T-cell (primary cell): ENCODE measurements at regions not wholly inside any gene's neighbourhood (a gene's known extent, or its start where the extent isn't known, plus 50 kb on each side); places are given as distances from the start of the nearest gene placed in this dataset.
"Not testable (repeated sequence)": the region's sequence is repeated elsewhere in the genome, so short reads cannot be mapped to it uniquely, and the experiment has no call there.

Source experiments
- ATAC-seq, 4 experiments: fragments of 200-7000 bp in 3 of 4; fragments of 150-1000 bp in 1 of 4; cut with Tn5 transposase; replicated peaks in 1 of 4; 1 replicate in 3 of 4; 2 replicates in 1 of 4; pipeline ENCODE4 v1.10.0; 2021; ENCODE audit warnings: moderate library complexity in 3 of 4, mild to moderate bottlenecking in 2 of 4, moderate number of reproducible peaks in 1 of 4
- CTCF ChIA-PET, 2 donors: fragments of 300-600 bp; sonication (Branson Sonifier 250); formaldehyde crosslinking; loops; one replicate each; lab custom pipeline; 2022; ENCODE audit warnings: antibody characterized with exemption in 2 of 2; lab: Charles Lee
- POLR2A ChIA-PET, 2 donors: fragments of 300-600 bp; sonication (Branson Sonifier 250); formaldehyde crosslinking; loops; one replicate each; lab custom pipeline; 2022; ENCODE audit warnings: antibody characterized with exemption in 2 of 2; lab: Charles Lee
- DNase-seq, 35 experiments: peaks; one replicate each; pipeline versions ENCODE4 v3.0.0 to v3.0.0-alpha.2; 2013 to 2023
- H3K27ac ChIP-seq: one replicate; pipeline ENCODE4 v1.5.1; 2013; ENCODE audit warnings: low read length
- H3K27me3 ChIP-seq, 2 experiments: replicated peaks in 1 of 2; 1 replicate in 1 of 2; 2 replicates in 1 of 2; pipeline versions ENCODE4 v1.6.1 to v1.7.0; 2013; ENCODE audit warnings: low read length in 1 of 2, mixed read lengths in 1 of 2; ENCODE audit not compliant: control insufficient read depth in 2 of 2, insufficient read depth in 2 of 2; ENCODE audit errors: extremely low read depth in 1 of 2
- H3K36me3 ChIP-seq, 2 donors: 1 replicate in 1 of 2; 2 replicates in 1 of 2; pipeline versions ENCODE4 v1.6.1 to v1.7.0; 2013; ENCODE audit warnings: low read length in 1 of 2; ENCODE audit not compliant: control insufficient read depth in 2 of 2, insufficient read depth in 1 of 2; ENCODE audit errors: extremely low read depth in 1 of 2
- H3K4me1 ChIP-seq, 2 experiments: 1 replicate in 1 of 2; 2 replicates in 1 of 2; pipeline versions ENCODE4 v1.6.1 to v1.7.0; 2013; ENCODE audit warnings: low read length in 2 of 2, mixed read lengths in 1 of 2; ENCODE audit not compliant: insufficient read depth in 2 of 2, control insufficient read depth in 1 of 2; ENCODE audit errors: extremely low read depth in 1 of 2
- H3K4me3 ChIP-seq, 2 donors: 1 replicate in 1 of 2; 2 replicates in 1 of 2; pipeline versions ENCODE4 v1.5.1 to v1.7.0; 2013; ENCODE audit warnings: mild to moderate bottlenecking in 2 of 2, low read length in 1 of 2, moderate library complexity in 1 of 2; ENCODE audit not compliant: control insufficient read depth in 1 of 2; ENCODE audit errors: extremely low read depth in 1 of 2
- H3K9me3 ChIP-seq: 2 replicates; pipeline ENCODE4 v1.7.0; 2013
- H3K27ac Mint-ChIP-seq, 2 donors: one replicate each; pipeline ENCODE4 v1.8.0; 2020 to 2021; ENCODE audit warnings: mild to moderate bottlenecking in 2 of 2, mixed read lengths in 2 of 2
- H3K27me3 Mint-ChIP-seq, 2 donors: one replicate each; pipeline ENCODE4 v1.8.0; 2021 to 2022; ENCODE audit warnings: mixed read lengths in 2 of 2
- H3K36me3 Mint-ChIP-seq: one replicate; pipeline ENCODE4 v1.8.0; 2021; ENCODE audit warnings: mixed read lengths
- H3K4me1 Mint-ChIP-seq, 3 donors: one replicate each; pipeline ENCODE4 v1.8.0; 2020 to 2022; ENCODE audit warnings: mixed read lengths in 3 of 3, mild to moderate bottlenecking in 1 of 3
- H3K4me3 Mint-ChIP-seq, 3 donors: one replicate each; pipeline ENCODE4 v1.8.0; 2020 to 2022; ENCODE audit warnings: mild to moderate bottlenecking in 3 of 3, mixed read lengths in 3 of 3, moderate library complexity in 3 of 3
- H3K9me3 Mint-ChIP-seq, 3 donors: one replicate each; pipeline ENCODE4 v1.8.0; 2020 to 2022; ENCODE audit warnings: mixed read lengths in 3 of 3
- WGBS: methylation state at CpG from one replicate; pipeline ENCODE4 v1.1.5; 2013; ENCODE audit warnings: missing lambda C conversion rate; ENCODE audit not compliant: insufficient coverage; 5-methylcytosine and 5-hydroxymethylcytosine counted together

DNA sequence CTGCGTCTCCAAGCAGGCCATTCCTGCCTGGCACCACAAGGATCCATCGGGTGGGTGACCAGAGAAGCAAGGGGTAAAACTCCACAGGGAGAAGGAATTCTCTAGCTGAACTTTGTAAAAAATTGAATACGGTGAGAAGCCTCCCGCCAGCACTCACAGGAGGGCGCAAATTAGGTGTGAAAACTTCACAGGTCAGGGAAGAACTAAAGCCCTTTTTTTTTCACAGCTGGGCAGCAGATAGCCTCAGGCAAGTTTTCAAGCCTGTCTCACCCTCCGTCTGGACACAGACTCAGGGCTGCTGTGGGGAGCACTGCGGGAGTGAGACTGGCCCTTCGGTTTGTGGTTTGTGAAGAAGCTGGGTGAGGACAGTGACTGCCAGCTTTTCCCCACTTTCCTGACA is 224.1 kb upstream of the FGF16 start:
- Mint-ChIP-seq H3K27ac (no peak overlapping the region), H3K9me3 (no peaks in the 10 kb centered on the region), H3K4me1 (no peaks in the 10 kb centered on the region), H3K4me3 (no peak overlapping the region), H3K27me3 (peaks cover 7 to 34% of the 10 kb centered on the region in 2 donors), H3K36me3 (no peaks in the 10 kb centered on the region)
- WGBS: 80% methylated on average over 1 of the region's 8 CpGs
- ATAC-seq (no peak), DNase-seq (no peak)
- H3K9me3 ChIP-seq: no peaks in the 10 kb centered on the region
- no peak overlapping the region for H3K4me3 ChIP-seq
- ChIA-PET CTCF (no interaction called here), POLR2A (no interaction called here)
- no peaks in the 10 kb centered on the region for H3K27me3 ChIP-seq
- no peak overlapping the region for H3K27ac ChIP-seq
- H3K4me1 ChIP-seq: no peaks in the 10 kb centered on the region
- H3K36me3 ChIP-seq: no peaks in the 10 kb centered on the region

DNA sequence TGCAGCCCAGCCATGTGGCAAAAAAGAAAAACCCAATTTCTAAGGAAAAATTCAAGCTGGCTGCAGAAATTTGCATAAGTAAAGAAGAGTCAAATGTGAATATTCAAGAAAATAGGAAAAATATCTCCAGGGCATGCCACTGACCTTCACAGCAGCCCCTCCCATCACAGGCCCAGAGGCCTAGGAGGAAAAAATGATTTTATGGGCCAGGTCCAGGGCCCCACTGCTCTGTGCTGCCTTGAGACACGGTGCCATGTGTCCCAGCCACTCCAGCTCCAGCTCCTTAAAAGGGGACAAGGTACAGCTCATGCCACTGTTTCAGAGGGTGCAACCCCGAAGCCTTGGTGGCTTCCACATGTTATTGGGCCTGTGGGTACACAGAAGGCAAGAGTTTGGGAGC is 182.7 kb upstream of the FGF16 start:
- POLR2A ChIA-PET: no interaction called here
- ATAC-seq (no peak), DNase-seq (no peak)
- H3K4me3 Mint-ChIP-seq: no peak overlapping the region
- no peak overlapping the region for H3K4me3 ChIP-seq
- H3K27ac Mint-ChIP-seq: no peak overlapping the region
- no peaks in the 10 kb centered on the region for H3K4me1 Mint-ChIP-seq
- H3K4me1 ChIP-seq: no peaks in the 10 kb centered on the region
- CTCF ChIA-PET: no interaction called here
- no peak overlapping the region for H3K27ac ChIP-seq
- H3K9me3 ChIP-seq: no peaks in the 10 kb centered on the region
- H3K27me3 Mint-ChIP-seq: peaks cover 0 to 5% of the 10 kb centered on the region in 2 donors
- WGBS: 40% methylated on average over 1 of the region's 2 CpGs
- peaks cover 9 to 34% (median 11%) of the 10 kb centered on the region in 3 donors for H3K9me3 Mint-ChIP-seq
- H3K36me3 Mint-ChIP-seq: no peaks in the 10 kb centered on the region
- H3K27me3 ChIP-seq: no peaks in the 10 kb centered on the region
- no peaks in the 10 kb centered on the region for H3K36me3 ChIP-seq

DNA sequence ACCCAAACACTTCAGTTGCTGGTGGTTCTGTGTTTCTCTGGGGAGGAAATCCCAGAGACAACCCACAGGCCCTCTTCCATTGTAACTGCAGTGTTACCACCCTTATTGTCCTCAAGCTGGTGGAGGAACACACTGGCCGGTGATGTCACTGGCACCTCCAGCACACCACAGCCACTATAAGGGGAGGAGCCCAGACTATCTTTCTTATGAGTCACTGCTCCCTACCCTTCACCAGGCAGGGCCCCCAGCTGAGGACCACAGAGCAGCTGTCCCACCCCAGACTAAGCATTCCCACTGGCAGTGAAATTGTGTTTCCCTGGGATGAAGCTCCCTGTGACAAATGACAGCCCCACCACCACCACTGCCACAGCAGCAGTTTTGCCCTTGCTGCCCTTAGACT is 171.8 kb upstream of the FGF16 start:
- H3K27me3 Mint-ChIP-seq: peaks cover 0 to 5% of the 10 kb centered on the region in 2 donors
- no peaks in the 10 kb centered on the region for H3K4me1 ChIP-seq
- H3K4me3 ChIP-seq: no peak overlapping the region
- no peak overlapping the region for H3K27ac ChIP-seq
- POLR2A ChIA-PET: no interaction called here
- no peaks in the 10 kb centered on the region for H3K36me3 Mint-ChIP-seq
- no CpG with 5 or more reads among the region's 1 CpG for WGBS
- H3K36me3 ChIP-seq: no peaks in the 10 kb centered on the region
- no peaks in the 10 kb centered on the region for H3K4me1 Mint-ChIP-seq
- CTCF ChIA-PET: no interaction called here
- no peaks in the 10 kb centered on the region for H3K27me3 ChIP-seq
- no peak overlapping the region for H3K4me3 Mint-ChIP-seq
- DNase-seq (no peak), ATAC-seq (no peak)
- H3K9me3 ChIP-seq: no peaks in the 10 kb centered on the region
- peaks cover 0 to 6% (median 0%) of the 10 kb centered on the region in 3 donors for H3K9me3 Mint-ChIP-seq
- H3K27ac Mint-ChIP-seq: no peak overlapping the region

DNA sequence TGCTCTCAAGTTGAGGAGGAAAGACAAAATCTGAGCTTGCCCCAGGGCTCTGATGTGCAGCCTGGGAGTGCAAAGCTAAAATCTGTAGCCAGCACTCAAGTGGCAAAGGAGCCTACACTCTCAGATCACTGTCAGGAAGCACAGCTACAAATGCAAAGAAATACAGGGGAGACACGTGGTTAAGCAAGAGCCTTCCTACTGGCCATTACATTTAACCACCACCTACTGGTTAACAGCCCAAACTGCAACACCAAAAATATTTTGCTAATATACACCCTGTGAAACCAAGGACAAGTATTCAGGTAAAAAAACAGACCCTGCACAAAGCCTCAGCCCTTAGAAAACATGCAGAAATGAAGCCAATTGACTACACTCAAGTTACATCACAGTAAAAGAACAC is 170.4 kb upstream of the FGF16 start:
- H3K36me3 ChIP-seq: no peaks in the 10 kb centered on the region
- H3K4me1 ChIP-seq: no peaks in the 10 kb centered on the region
- no peaks in the 10 kb centered on the region for H3K4me1 Mint-ChIP-seq
- H3K9me3 ChIP-seq: no peaks in the 10 kb centered on the region
- H3K36me3 Mint-ChIP-seq: no peaks in the 10 kb centered on the region
- no CpG with 5 or more reads among the region's 1 CpG for WGBS
- DNase-seq (no peak), ATAC-seq (no peak)
- H3K9me3 Mint-ChIP-seq: peaks cover 3 to 7% (median 7%) of the 10 kb centered on the region in 3 donors
- peaks cover 0 to 4% of the 10 kb centered on the region in 2 donors for H3K27me3 Mint-ChIP-seq
- POLR2A ChIA-PET: no interaction called here
- H3K4me3 ChIP-seq: no peak overlapping the region
- no peak overlapping the region for H3K27ac ChIP-seq
- H3K4me3 Mint-ChIP-seq: no peak overlapping the region
- no peaks in the 10 kb centered on the region for H3K27me3 ChIP-seq
- no peak overlapping the region for H3K27ac Mint-ChIP-seq
- CTCF ChIA-PET: no interaction called here

- Histone ChIP-seq H3K27me3 (no peaks in the 10 kb centered on the region), H3K9me3 (no peaks in the 10 kb centered on the region), H3K36me3 (no peaks in the 10 kb centered on the region), H3K4me3 (no peak overlapping the region), H3K4me1 (no peaks in the 10 kb centered on the region), H3K27ac (no peak overlapping the region)
- H3K27ac Mint-ChIP-seq: no peak overlapping the region
- ChIA-PET CTCF (no interaction called here), POLR2A (no interaction called here)
- no peak for ATAC-seq
- peaks cover 0 to 4% of the 10 kb centered on the region in 2 donors for H3K27me3 Mint-ChIP-seq
- no CpG with 5 or more reads among the region's 2 CpGs for WGBS
- no peaks in the 10 kb centered on the region for H3K36me3 Mint-ChIP-seq
- DNase-seq: no peak
- H3K9me3 Mint-ChIP-seq: peaks cover 3 to 7% (median 7%) of the 10 kb centered on the region in 3 donors
- no peaks in the 10 kb centered on the region for H3K4me1 Mint-ChIP-seq
- H3K4me3 Mint-ChIP-seq: no peak overlapping the region
These were observed 169.3 kb upstream of the FGF16 start for GRCh38 chrX:77277911-77278310.

DNA sequence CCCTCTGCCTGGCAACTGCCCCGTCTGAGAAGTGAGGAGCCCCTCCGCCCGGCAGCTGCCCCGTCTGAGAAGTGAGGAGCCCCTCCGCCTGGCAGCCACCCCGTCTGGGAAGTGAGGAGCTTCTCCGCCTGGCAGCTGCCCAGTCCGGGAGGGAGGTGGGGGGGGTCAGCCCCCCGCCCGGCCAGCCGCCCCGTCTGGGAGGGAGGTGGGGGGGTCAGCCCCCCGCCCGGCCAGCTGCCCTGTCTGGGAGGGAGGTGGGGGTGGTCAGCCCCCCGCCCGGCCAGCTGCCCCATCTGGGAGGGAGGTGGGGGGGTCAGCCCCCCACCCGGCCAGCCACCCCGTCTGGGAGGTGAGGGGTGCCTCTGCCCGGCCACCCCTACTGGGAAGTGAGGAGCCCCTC is 167.8 kb upstream of the FGF16 start:
- H3K4me3 Mint-ChIP-seq, H3K36me3 Mint-ChIP-seq, ATAC-seq, H3K27ac Mint-ChIP-seq, H3K9me3 ChIP-seq, POLR2A ChIA-PET, H3K27ac ChIP-seq, H3K4me1 ChIP-seq, H3K36me3 ChIP-seq, H3K4me3 ChIP-seq, CTCF ChIA-PET, H3K27me3 ChIP-seq, H3K4me1 Mint-ChIP-seq, DNase-seq, H3K9me3 Mint-ChIP-seq: not testable (repeated sequence)
- WGBS: no CpG with 5 or more reads among the region's 19 CpGs
- H3K27me3 Mint-ChIP-seq: peaks cover 0 to 13% of the 10 kb centered on the region in 2 donors

DNA sequence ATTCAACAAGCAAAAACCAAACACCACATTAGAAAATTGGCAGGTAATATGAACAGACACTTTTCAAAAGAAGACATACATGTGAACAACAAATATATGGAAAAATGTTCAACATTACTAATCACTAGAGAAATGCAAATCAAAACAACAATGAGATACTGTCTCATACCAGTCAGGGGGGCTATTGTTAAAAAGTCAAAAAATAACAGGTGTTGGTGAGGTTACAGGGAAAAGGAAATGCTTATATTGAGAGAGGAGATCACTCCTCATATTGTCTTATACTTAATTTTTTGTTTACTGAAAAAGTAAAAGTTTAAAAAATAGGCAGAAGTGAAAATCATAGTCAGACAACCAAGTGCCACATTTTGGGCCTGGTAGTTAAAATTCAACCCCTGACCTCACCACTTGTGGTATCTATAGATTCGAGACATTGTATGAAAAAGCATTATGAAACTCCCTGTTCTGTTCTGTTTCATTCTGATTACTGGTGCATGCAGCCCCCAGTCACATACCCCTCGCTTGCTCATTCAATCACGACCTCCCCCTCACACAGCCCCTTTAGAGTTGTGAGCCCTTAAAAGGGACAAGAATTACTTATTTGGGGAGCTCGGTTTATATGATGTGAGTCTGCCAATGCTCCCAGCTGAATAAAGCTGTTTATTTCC is 153.7 kb upstream of the FGF16 start:
- POLR2A ChIA-PET: no interaction called here
- Histone ChIP-seq H3K9me3 (no peaks in the 10 kb centered on the region), H3K36me3 (no peaks in the 10 kb centered on the region), H3K27ac (no peak overlapping the region), H3K27me3 (no peaks in the 10 kb centered on the region), H3K4me1 (no peaks in the 10 kb centered on the region), H3K4me3 (no peak overlapping the region)
- Mint-ChIP-seq H3K36me3 (no peaks in the 10 kb centered on the region), H3K9me3 (peaks cover 0 to 6% (median 2%) of the 10 kb centered on the region in 3 donors), H3K4me3 (no peak overlapping the region), H3K4me1 (no peaks in the 10 kb centered on the region), H3K27ac (no peak overlapping the region), H3K27me3 (peaks cover 0 to 23% of the 10 kb centered on the region in 2 donors)
- no peak for ATAC-seq
- no peak for DNase-seq
- no CpG with 5 or more reads among the region's 4 CpGs for WGBS
- CTCF ChIA-PET: no interaction called here
